Tibial nerve (tissue), 3 donors: ENCODE measurements at regions not wholly inside any gene's neighbourhood (a gene's known extent, or its start where the extent isn't known, plus 50 kb on each side); places are given as distances from the start of the nearest gene placed in this dataset.

Experiments
- CTCF ChIP-seq, 5 experiments: fragments of 200-600 bp in 3 of 5; fragments of 450-650 bp in 2 of 5; sonication (generic) in 3 of 5; IDR thresholded peaks; one replicate each; pipeline ENCODE4 v1.5.1; 2016 to 2019; ENCODE audit warnings: antibody characterized with exemption in 5 of 5, mild to moderate bottlenecking in 3 of 5, moderate library complexity in 2 of 5
- POLR2A ChIP-seq, 2 donors: fragments of 450-650 bp; IDR thresholded peaks; one replicate each; pipeline ENCODE4 v1.6.1; 2017; ENCODE audit warnings: antibody characterized with exemption in 2 of 2, mild to moderate bottlenecking in 2 of 2, moderate library complexity in 2 of 2

- TF ChIP-seq CTCF (IDR thresholded peaks at IDR 0.05) = no peak
- TF ChIP-seq POLR2A (IDR thresholded peaks at IDR 0.05) = no peak
Observed at GRCh38 chr2:21696900-21697299, 573.1 kb downstream of the TDRD15 start.
